T-helper 2 cell treated with Interferon-gamma antibody and Interleukin-4, amounts not matched to agents 100 ng/mL and 5 ng/mL, for 36 hours (primary cell): ENCODE measurements at regions not wholly inside any gene's neighbourhood (a gene's known extent, or its start where the extent isn't known, plus 50 kb on each side); places are given as distances from the start of the nearest gene placed in this dataset.
"Not testable (repeated sequence)": the region's sequence is repeated elsewhere in the genome, so short reads cannot be mapped to it uniquely, and the experiment has no call there.

Experiments
- intact Hi-C: fragments of 100-400 bp; cut with micrococcal nuclease; formaldehyde crosslinking; loops from one replicate; pipeline ENCODE4 v1.15.1; 2023

DNA sequence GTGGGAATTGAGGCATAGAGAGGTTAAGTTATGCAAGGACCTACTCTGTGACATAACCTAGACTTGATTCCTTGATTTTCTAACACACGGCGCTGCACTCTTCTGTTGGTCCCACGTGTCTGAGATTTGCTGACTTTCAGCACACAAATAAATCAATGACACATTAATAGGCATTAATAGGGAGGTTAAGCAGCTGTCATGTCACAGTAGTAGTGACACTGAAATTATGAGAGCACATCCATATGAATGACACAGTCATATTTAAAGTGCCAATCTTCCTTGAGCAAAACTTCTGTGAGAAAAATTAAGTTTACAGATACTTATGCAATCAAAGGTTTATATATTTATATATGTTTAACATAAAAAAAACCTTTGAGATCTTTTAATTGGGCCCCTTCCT lies 805.4 kb upstream of the SORCS1 start:
- intact Hi-C loops = no loop called here

DNA sequence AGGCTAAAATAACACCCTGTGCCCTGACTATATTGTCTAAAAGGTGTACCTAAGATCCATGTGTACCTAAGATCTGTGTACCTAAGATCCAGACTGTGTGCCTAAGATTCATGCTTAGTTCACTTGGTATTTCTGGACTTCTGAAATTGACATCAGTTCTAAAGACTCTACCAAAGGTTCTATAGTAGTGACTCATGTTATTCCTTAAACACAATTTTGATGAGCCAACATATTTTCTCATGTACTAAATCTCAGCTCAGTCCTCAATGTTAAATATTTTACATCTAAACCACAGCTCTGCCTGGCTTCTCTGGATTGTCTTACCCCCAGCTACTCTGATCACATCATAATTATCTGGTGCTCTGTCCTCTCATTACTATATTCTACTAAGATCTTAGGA lies 802.3 kb upstream of the SORCS1 start:
- intact Hi-C loops = no loop called here

DNA sequence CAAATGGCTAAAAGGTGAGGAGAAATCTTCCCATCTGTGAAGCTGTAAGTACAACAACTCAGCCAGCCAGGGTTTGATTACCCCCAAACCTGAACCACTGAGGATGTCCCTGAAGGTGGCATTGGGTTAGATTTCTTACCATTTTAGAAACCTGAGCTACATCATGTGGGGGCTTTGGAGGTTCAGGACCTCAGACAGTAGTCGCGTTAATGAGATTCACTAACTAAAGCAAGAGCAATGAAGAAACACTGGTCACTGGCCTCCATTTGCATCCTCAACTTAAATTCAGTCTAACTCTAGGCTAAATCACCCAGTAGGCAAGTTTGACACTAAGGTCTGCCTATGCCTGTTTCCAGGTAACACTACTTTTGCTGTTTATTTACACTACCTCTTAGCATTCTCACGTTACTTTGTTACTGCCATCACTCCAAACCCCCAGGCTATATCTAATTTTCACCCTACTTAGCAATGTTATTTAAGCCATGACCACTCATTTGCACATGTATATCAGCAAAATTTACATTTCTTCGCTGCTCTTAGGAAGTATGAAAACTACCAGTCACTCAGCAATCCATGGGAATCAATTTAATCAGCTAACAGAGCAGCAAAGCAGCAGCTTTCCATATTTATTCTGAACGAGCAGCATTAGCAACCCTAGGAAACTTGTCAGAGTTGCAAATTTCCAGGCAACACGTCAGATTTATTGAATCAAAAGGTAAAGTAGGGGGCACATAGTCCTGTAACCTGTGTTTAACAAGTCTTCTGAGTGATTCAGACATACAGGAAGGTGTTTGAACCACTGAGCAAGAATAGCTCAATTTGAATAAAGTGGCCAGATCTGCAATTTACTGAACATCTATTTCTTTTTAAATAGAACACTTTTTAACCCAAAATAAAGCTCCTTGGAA lies 788.4 kb upstream of the SORCS1 start:
- intact Hi-C loops = no loop called here

DNA sequence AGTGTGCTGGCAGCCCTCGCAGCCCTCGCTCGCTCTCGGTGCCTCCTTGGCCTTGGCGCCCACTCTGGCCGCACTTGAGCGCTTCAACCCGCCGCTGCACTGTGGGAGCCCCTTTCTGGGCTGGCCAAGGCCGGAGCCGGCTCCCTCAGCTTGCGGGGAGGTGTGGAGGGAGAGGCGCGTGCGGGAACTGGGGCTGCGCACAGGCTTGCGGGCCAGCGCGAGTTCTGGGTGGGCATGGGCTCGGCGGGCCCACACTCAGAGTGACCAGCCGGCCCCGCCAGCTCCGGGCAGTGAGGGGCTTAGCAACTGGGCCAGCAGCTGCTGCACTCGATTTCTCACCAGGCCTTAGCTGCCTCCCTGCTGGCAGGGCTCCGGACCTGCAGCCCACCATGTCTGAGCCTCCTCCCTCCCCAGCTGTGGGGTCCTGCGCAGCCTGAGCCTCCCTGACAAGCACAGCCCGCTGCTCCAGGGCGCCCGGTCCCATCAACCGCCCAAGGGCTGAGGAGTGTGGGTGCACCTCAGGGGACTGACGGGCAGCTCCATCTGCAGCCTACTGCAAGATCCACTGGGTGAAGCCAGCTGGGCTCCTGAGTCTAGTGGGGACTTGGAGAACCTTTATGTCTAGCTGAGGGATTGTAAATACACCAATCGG lies 786.0 kb upstream of the SORCS1 start:
- intact Hi-C loops = not testable (repeated sequence)

- intact Hi-C loops = no loop called here
Measured at GRCh38 chr10:107942826-107943225, 778.3 kb upstream of the SORCS1 start.

DNA sequence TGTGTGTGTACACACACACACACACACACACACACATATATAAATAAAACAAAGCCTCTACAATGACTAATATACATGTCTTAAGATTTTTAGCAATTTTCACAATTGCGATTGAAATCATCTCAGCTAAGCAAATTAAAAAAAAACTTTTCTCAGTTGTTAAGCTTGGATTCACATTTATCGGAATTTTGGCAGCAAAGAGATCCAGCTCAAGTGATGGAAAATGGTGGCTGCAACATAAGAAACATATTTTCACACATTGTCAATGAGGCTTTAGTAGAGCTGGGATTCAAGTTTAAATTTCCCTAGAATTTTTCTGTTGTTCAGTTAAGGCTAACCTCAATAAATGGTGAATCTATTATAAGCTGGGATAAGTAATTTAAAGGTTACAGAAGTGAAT lies 768.6 kb upstream of the SORCS1 start:
- intact Hi-C loops = no loop called here

GRCh38 chr10:107931808-107932207 lies 767.3 kb upstream of the SORCS1 start:
- intact Hi-C loops = no loop called here

DNA sequence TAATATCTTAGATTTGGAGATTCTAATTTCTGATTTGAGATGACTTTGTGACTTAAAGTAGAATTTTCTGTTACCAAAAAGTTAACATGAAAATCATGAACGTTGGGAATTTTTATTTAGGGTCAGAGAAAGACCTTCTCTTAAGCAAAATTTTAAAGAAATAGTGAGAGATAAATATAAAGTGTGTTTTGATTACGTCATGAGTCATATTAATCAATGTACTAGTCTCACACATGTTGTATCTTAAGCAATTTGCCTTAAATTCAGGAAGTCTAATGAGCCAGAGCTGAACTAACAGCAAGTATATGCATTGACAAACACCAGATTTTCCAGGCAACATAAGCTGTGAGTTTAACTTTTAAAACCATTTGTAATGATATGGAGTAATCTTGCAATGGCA lies 765.5 kb upstream of the SORCS1 start:
- intact Hi-C loops = no loop called here

DNA sequence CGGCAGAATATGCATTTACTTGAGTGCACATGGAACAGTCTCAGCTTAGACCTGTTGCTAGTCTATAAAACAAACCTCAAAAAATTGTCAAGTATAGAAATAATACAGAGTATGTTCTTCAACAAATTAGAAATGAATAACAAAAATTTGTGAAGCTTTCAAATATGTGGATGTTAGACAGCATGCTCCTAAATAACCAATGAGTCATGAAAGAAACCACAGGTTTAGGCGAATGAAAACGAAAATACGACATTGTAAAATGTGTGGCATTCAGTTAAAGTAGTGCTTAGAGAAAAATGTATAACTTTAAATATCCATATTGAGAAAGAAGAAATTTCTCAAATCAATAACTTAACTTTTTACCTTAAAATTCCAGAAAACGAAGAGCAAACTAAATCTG lies 760.0 kb upstream of the SORCS1 start:
- intact Hi-C loops = no loop called here

DNA sequence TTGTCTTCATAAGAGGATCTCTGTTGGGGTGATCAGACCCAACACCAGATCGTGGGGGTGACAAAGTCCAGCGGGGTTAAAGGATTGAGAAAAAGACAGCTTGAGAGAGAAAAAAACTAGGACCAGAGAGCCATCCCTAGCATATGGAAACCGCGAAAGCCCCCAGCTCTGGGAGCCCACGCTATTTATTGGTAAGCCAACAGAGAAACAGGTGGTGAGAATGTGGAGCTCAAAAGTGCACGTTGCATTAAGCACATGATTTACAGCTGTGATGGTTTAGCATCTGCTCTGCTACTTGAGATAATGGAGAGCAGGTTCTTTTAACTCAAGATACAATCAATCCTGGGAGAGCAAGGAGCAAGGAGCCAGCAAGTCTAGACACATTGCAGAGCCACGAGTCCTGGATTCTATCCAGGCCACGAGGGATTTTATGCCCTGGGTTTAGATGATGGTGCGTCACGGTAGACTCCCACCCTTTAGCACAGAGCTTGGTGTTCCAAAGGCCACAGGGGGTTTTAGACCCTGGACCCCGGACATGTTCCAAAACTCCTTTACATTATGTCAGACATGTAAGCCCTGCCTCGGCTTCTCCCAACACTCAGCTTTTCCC lies 755.2 kb upstream of the SORCS1 start:
- intact Hi-C loops = no loop called here

GRCh38 chr10:107918171-107918570 lies 753.7 kb upstream of the SORCS1 start:
- intact Hi-C loops = no loop called here

DNA sequence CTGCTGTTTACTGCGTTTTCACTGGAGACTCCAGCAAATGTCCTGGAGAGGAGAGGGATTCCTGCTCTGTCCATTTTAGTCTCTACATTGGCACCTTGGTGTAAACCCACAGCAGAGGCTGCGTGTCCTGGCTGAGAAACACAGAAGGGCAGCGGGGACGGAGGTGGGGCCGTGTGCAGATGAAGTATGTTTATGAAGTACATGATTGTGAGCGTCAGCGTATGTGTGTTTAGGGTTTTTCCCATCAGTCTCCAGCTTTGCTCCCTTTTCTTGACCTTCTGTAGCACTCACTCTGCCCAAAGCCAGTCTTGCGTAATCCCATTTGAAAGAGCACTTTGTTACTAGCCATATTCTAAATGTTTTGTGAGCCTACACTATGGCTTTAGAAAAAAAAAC lies 750.7 kb upstream of the SORCS1 start:
- intact Hi-C loops = no loop called here

DNA sequence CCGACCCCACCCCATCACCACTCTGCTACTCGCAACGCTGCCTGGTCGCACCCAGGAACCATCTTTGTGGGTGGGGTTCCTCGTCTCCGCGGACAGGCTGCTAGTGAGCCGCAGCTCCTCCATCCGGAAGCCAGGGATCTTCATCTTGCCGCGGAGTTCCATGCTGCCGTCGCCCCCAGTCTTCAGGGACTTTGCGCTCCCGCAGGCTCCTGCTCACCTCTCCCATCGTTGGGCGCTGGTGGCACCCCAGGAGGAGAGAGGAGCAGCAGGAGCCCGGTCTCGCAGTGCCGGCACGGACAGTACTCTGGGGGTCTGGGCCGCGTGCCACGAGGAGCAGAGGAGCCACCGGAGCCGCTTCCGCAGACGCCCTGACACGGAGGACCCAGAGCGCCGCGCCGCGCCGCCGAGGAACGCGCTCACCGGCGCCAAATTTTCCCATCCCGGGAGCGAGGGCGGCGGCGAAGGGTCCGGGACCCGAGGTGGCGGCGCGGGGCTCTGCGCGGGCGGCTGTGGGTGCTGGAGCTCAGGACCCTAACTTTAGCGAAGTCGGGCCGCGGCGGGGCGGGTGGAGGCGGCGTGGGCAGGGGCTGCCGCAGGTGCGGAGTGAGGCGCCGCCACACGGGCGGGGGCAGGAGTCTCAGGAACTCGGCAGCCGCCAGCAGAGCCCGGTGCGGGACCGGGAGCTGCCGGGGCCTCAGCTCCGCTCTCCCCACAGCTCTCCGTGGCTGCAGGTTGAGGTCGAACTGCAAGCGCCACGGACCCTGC lies 750.1 kb upstream of the SORCS1 start:
- intact Hi-C loops = no loop called here

- intact Hi-C loops = no loop called here
Measured at GRCh38 chr10:107913317-107914294, 749.1 kb upstream of the SORCS1 start.

GRCh38 chr10:107901076-107901475 lies 736.6 kb upstream of the SORCS1 start:
- intact Hi-C loops = no loop called here

- intact Hi-C loops = no loop called here
Measured at GRCh38 chr10:107900131-107900530, 735.6 kb upstream of the SORCS1 start.

GRCh38 chr10:107899502-107900062 lies 735.1 kb upstream of the SORCS1 start:
- intact Hi-C loops = no loop called here

- intact Hi-C loops = no loop called here
Measured at GRCh38 chr10:107899075-107899474, 734.6 kb upstream of the SORCS1 start.

GRCh38 chr10:107898392-107898791 lies 733.9 kb upstream of the SORCS1 start:
- intact Hi-C loops = no loop called here

- intact Hi-C loops = no loop called here
Measured at GRCh38 chr10:107894516-107894915, 730.0 kb upstream of the SORCS1 start.
